WTC11 (cell line): ENCODE measurements at regions not wholly inside any gene's neighbourhood (a gene's known extent, or its start where the extent isn't known, plus 50 kb on each side); places are given as distances from the start of the nearest gene placed in this dataset.

Experiments
- EMX1 ChIP-seq: fragments of 250-450 bp; sonication (Bioruptor Pico); IDR thresholded peaks from 2 replicates; pipeline ENCODE4 v1.8.0; 2021; ENCODE audit warnings: mild to moderate bottlenecking
- FOXK1 ChIP-seq: sonication (generic); formaldehyde crosslinking; IDR thresholded peaks from 2 replicates; pipeline ENCODE4 v1.8.0; 2022; ENCODE audit warnings: mild to moderate bottlenecking, moderate library complexity, missing genetic modification reagents
- NFYB ChIP-seq: sonication (generic); formaldehyde crosslinking; conservative IDR thresholded peaks from 2 replicates; pipeline ENCODE4 v1.8.0; 2022; ENCODE audit warnings: low read depth, missing genetic modification reagents
- SOX15 ChIP-seq: fragments of 250-450 bp; sonication (Bioruptor Pico); IDR thresholded peaks from 2 replicates; pipeline ENCODE4 v1.9.0; 2021; ENCODE audit warnings: mild to moderate bottlenecking
- ZNF138 ChIP-seq: sonication (generic); formaldehyde crosslinking; conservative IDR thresholded peaks from 2 replicates; pipeline ENCODE4 v1.8.1; 2022; ENCODE audit warnings: mild to moderate bottlenecking, moderate library complexity, missing genetic modification reagents
- ZNF232 ChIP-seq: sonication (generic); formaldehyde crosslinking; IDR thresholded peaks from 2 replicates; pipeline ENCODE4 v1.8.0; 2022; ENCODE audit warnings: mild to moderate bottlenecking, missing genetic modification reagents
- TF ChIP-seq, protein P1 (sequence below): sonication (generic); formaldehyde crosslinking; IDR thresholded peaks from 2 replicates; pipeline ENCODE4 v1.8.0; 2022; ENCODE audit warnings: mild to moderate bottlenecking, missing genetic modification reagents
- TF ChIP-seq, protein P2 (sequence below): fragments of 200-600 bp; IDR thresholded peaks from 2 replicates; pipeline ENCODE4 v1.8.0; 2022; ENCODE audit warnings: antibody characterized with exemption
- TF ChIP-seq, protein P3 (sequence below): sonication (generic); formaldehyde crosslinking; IDR thresholded peaks from 2 replicates; pipeline ENCODE4 v1.8.1; 2022; ENCODE audit warnings: mild to moderate bottlenecking, missing genetic modification reagents, moderate library complexity, borderline replicate concordance
- TF ChIP-seq, protein P4 (sequence below): sonication (generic); formaldehyde crosslinking; IDR thresholded peaks from 2 replicates; pipeline ENCODE4 v1.8.0; 2022; ENCODE audit warnings: mild to moderate bottlenecking, missing genetic modification reagents

DNA sequence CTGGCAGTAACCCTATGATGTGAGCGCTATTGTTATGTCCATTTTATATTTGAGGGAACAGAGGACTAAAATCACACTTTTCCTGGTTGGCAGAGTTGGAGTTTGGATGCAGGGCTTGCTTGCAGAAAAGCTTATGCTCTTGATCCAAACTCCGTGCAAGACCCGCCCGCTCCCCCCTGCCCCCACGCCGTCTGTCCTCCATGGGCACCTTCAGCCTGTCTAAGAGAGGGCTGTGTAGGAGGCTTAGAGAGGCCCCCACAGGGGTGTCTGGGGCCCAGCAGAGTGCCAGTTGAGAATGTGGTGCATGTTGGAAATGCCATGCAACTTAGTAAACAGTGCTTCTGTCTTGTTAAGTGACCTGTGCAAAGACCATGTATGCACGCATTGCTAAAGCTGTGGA is 170.5 kb upstream of the NPY start:
- TF ChIP-seq FOXK1 (CRISPR knock-in tag), result no peak
- TF ChIP-seq, protein P1, sequence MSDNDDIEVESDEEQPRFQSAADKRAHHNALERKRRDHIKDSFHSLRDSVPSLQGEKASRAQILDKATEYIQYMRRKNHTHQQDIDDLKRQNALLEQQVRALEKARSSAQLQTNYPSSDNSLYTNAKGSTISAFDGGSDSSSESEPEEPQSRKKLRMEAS, result no peak
- TF ChIP-seq, protein P2, sequence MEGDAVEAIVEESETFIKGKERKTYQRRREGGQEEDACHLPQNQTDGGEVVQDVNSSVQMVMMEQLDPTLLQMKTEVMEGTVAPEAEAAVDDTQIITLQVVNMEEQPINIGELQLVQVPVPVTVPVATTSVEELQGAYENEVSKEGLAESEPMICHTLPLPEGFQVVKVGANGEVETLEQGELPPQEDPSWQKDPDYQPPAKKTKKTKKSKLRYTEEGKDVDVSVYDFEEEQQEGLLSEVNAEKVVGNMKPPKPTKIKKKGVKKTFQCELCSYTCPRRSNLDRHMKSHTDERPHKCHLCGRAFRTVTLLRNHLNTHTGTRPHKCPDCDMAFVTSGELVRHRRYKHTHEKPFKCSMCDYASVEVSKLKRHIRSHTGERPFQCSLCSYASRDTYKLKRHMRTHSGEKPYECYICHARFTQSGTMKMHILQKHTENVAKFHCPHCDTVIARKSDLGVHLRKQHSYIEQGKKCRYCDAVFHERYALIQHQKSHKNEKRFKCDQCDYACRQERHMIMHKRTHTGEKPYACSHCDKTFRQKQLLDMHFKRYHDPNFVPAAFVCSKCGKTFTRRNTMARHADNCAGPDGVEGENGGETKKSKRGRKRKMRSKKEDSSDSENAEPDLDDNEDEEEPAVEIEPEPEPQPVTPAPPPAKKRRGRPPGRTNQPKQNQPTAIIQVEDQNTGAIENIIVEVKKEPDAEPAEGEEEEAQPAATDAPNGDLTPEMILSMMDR, result no peak
- TF ChIP-seq EMX1, result no peak
- TF ChIP-seq, protein P3, sequence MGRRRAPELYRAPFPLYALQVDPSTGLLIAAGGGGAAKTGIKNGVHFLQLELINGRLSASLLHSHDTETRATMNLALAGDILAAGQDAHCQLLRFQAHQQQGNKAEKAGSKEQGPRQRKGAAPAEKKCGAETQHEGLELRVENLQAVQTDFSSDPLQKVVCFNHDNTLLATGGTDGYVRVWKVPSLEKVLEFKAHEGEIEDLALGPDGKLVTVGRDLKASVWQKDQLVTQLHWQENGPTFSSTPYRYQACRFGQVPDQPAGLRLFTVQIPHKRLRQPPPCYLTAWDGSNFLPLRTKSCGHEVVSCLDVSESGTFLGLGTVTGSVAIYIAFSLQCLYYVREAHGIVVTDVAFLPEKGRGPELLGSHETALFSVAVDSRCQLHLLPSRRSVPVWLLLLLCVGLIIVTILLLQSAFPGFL, result no peak
- no peak for TF ChIP-seq SOX15 (CRISPR knock-in tag)
- TF ChIP-seq ZNF138 (CRISPR knock-in tag), result no peak
- TF ChIP-seq, protein P4, sequence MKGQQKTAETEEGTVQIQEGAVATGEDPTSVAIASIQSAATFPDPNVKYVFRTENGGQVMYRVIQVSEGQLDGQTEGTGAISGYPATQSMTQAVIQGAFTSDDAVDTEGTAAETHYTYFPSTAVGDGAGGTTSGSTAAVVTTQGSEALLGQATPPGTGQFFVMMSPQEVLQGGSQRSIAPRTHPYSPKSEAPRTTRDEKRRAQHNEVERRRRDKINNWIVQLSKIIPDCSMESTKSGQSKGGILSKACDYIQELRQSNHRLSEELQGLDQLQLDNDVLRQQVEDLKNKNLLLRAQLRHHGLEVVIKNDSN (CRISPR knock-in tag), result no peak
- no peak for TF ChIP-seq ZNF232 (CRISPR knock-in tag)
- TF ChIP-seq NFYB (CRISPR knock-in tag), result no peak
